Neuronal stem cell (in vitro differentiated cells): ENCODE measurements at regions not wholly inside any gene's neighbourhood (a gene's known extent, or its start where the extent isn't known, plus 50 kb on each side); places are given as distances from the start of the nearest gene placed in this dataset.

Experiments used
- DNase-seq: peaks from one replicate; pipeline ENCODE4 v3.0.0-alpha.2; 2013; ENCODE audit warnings: low spot score
- H2AFZ ChIP-seq: one replicate; pipeline ENCODE4 v1.6.1; 2013; ENCODE audit warnings: mild to moderate bottlenecking, low read length, inconsistent platforms
- H2AK5ac ChIP-seq: 2 replicates; pipeline ENCODE4 v1.6.1; 2013; ENCODE audit warnings: low read depth, mild to moderate bottlenecking, inconsistent platforms, low read length, moderate library complexity, mixed read lengths
- H2BK120ac ChIP-seq: 2 replicates; pipeline ENCODE4 v1.6.1; 2013; ENCODE audit warnings: low read depth, mild to moderate bottlenecking, inconsistent platforms, low read length, moderate library complexity, mixed read lengths
- H2BK12ac ChIP-seq: one replicate; pipeline ENCODE4 v1.6.1; 2013; ENCODE audit warnings: low read length, inconsistent platforms
- H2BK15ac ChIP-seq: 2 replicates; pipeline ENCODE4 v1.6.1; 2013; ENCODE audit warnings: mild to moderate bottlenecking, low read length, inconsistent platforms, mixed read lengths
- H2BK5ac ChIP-seq: one replicate; pipeline ENCODE4 v1.6.1; 2013; ENCODE audit warnings: inconsistent platforms, mild to moderate bottlenecking, low read length, moderate library complexity
- H3K14ac ChIP-seq: one replicate; pipeline ENCODE4 v1.6.1; 2013; ENCODE audit warnings: low read length, inconsistent platforms
- H3K18ac ChIP-seq: 2 replicates; pipeline ENCODE4 v1.6.1; 2013; ENCODE audit warnings: low read length, inconsistent platforms
- H3K23ac ChIP-seq: 2 replicates; pipeline ENCODE4 v1.6.1; 2013; ENCODE audit warnings: low read depth, mild to moderate bottlenecking, mixed read lengths, low read length, inconsistent platforms; ENCODE audit not compliant: poor library complexity
- H3K27ac ChIP-seq: replicated peaks from 3 replicates; pipeline ENCODE4 v1.5.1; 2013; ENCODE audit warnings: low read length, inconsistent platforms
- H3K27me3 ChIP-seq, 3 experiments: 2 replicates each; pipeline ENCODE4 v1.6.1; 2013; ENCODE audit warnings: low read length in 3 of 3, mild to moderate bottlenecking in 2 of 3, inconsistent platforms in 1 of 3, low read depth in 1 of 3, mixed read lengths in 1 of 3, moderate library complexity in 1 of 3; ENCODE audit not compliant: control insufficient read depth in 3 of 3, insufficient read depth in 3 of 3
- H3K36me3 ChIP-seq, 2 donors: replicated peaks in 1 of 2; 2 replicates each; pipeline ENCODE4 v1.6.1; 2013; ENCODE audit warnings: low read length in 2 of 2; ENCODE audit not compliant: control insufficient read depth in 2 of 2, insufficient read depth in 2 of 2
- H3K4ac ChIP-seq: 2 replicates; pipeline ENCODE4 v1.6.1; 2013; ENCODE audit warnings: inconsistent platforms, mild to moderate bottlenecking, low read length, moderate library complexity
- H3K4me1 ChIP-seq, 2 donors: 1 replicate in 1 of 2; 2 replicates in 1 of 2; pipeline ENCODE4 v1.6.1; 2013; ENCODE audit warnings: low read length in 2 of 2, low read depth in 1 of 2; ENCODE audit not compliant: control insufficient read depth in 2 of 2, insufficient read depth in 1 of 2
- H3K4me2 ChIP-seq: one replicate; pipeline ENCODE4 v1.6.1; 2013; ENCODE audit warnings: mild to moderate bottlenecking, low read length, inconsistent platforms; ENCODE audit not compliant: insufficient read depth, poor library complexity, severe bottlenecking
- H3K4me3 ChIP-seq, 2 donors: 2 replicates each; pipeline ENCODE4 v1.5.1; 2013; ENCODE audit warnings: low read length in 2 of 2, mild to moderate bottlenecking in 2 of 2, inconsistent platforms in 1 of 2, moderate library complexity in 1 of 2
- H3K79me1 ChIP-seq: one replicate; pipeline ENCODE4 v1.6.1; 2013; ENCODE audit warnings: low read depth, mild to moderate bottlenecking, inconsistent platforms, low read length, moderate library complexity
- H3K9ac ChIP-seq: one replicate; pipeline ENCODE4 v1.6.1; 2013; ENCODE audit warnings: mild to moderate bottlenecking, low read depth, low read length, inconsistent platforms; ENCODE audit not compliant: poor library complexity
- H3K9me3 ChIP-seq, 2 donors: replicated peaks in 1 of 2; 2 replicates each; pipeline versions ENCODE3 to v1.6.1; 2013; ENCODE audit warnings: low read length in 2 of 2, mild to moderate bottlenecking in 2 of 2, inconsistent platforms in 1 of 2, low read depth in 1 of 2, mixed read lengths in 1 of 2, moderate library complexity in 1 of 2; ENCODE audit not compliant: control insufficient read depth in 2 of 2, insufficient read depth in 1 of 2
- H4K8ac ChIP-seq: one replicate; pipeline ENCODE4 v1.6.1; 2013; ENCODE audit warnings: low read depth, mild to moderate bottlenecking, inconsistent platforms, low read length, moderate library complexity
- H4K91ac ChIP-seq: one replicate; pipeline ENCODE4 v1.6.1; 2013; ENCODE audit warnings: low read length, low read depth, mild to moderate bottlenecking, inconsistent platforms; ENCODE audit not compliant: poor library complexity
- WGBS, 2 donors: extraction: QIAGEN DNeasy Blood & Tissue Kit; methylation state at CpG; one replicate each; pipeline ENCODE4 v1.1.7; 2013; ENCODE audit warnings: missing lambda C conversion rate in 2 of 2, mixed read lengths in 1 of 2; ENCODE audit not compliant: insufficient read length in 2 of 2, insufficient replicate concordance in 1 of 2; ENCODE audit errors: extremely low coverage in 2 of 2; 5-methylcytosine and 5-hydroxymethylcytosine counted together

GRCh38 chr4:145338568-145338967, 143.1 kb upstream of the SMAD1 start:
- H3K23ac ChIP-seq, result no peak overlapping the region
- no peaks in the 10 kb centered on the region for H3K36me3 ChIP-seq
- no peak for DNase-seq
- no peak overlapping the region for H2BK120ac ChIP-seq
- no peak overlapping the region for H4K91ac ChIP-seq
- no peak overlapping the region for H3K14ac ChIP-seq
- no CpG with 5 or more reads among the region's 3 CpGs for WGBS, 2 donors
- H2BK5ac ChIP-seq, result no peak overlapping the region
- no peaks in the 10 kb centered on the region for H3K27me3 ChIP-seq
- H2BK15ac ChIP-seq, result no peak overlapping the region
- no peak overlapping the region for H2AFZ ChIP-seq
- H3K79me1 ChIP-seq, result no peaks in the 10 kb centered on the region
- no peak overlapping the region for H2AK5ac ChIP-seq
- H3K4me1 ChIP-seq, result no peaks in the 10 kb centered on the region
- H3K18ac ChIP-seq, result no peak overlapping the region
- H3K4me2 ChIP-seq, result no peak overlapping the region
- no peak overlapping the region for H4K8ac ChIP-seq
- H3K9me3 ChIP-seq, result no peaks in the 10 kb centered on the region
- no peak overlapping the region for H3K9ac ChIP-seq
- H3K4ac ChIP-seq, result no peak overlapping the region
- no peak overlapping the region for H2BK12ac ChIP-seq
- no peak overlapping the region for H3K27ac ChIP-seq
- H3K4me3 ChIP-seq, result no peak overlapping the region

- Histone ChIP-seq H3K9me3 (no peaks in the 10 kb centered on the region), H3K18ac (no peak overlapping the region), H3K27me3 (no peaks in the 10 kb centered on the region), H2BK120ac (no peak overlapping the region), H2AFZ (no peak overlapping the region), H3K4ac (no peak overlapping the region), H3K14ac (no peak overlapping the region), H2BK12ac (no peak overlapping the region), H3K36me3 (no peaks in the 10 kb centered on the region), H3K27ac (no peak overlapping the region), H4K8ac (no peak overlapping the region), H2AK5ac (no peak overlapping the region), H3K23ac (no peak overlapping the region), H3K9ac (no peak overlapping the region), H3K4me2 (no peak overlapping the region), H4K91ac (no peak overlapping the region), H3K79me1 (no peaks in the 10 kb centered on the region), H2BK15ac (no peak overlapping the region), H2BK5ac (no peak overlapping the region), H3K4me3 (no peak overlapping the region), H3K4me1 (no peaks in the 10 kb centered on the region)
- DNase-seq, result no peak
- WGBS, 2 donors, result no CpG with 5 or more reads among the region's 2 CpGs
Observed at GRCh38 chr4:145337391-145337790, 144.3 kb upstream of the SMAD1 start.

- Histone ChIP-seq H3K9ac (no peak overlapping the region), H4K91ac (no peak overlapping the region), H3K79me1 (no peaks in the 10 kb centered on the region), H3K27me3 (no peaks in the 10 kb centered on the region), H3K14ac (no peak overlapping the region), H3K36me3 (no peaks in the 10 kb centered on the region), H3K18ac (no peak overlapping the region), H2BK5ac (no peak overlapping the region), H3K4me1 (no peaks in the 10 kb centered on the region), H3K4ac (no peak overlapping the region), H3K4me2 (no peak overlapping the region), H3K27ac (no peak overlapping the region), H3K9me3 (no peaks in the 10 kb centered on the region), H2BK120ac (no peak overlapping the region), H4K8ac (no peak overlapping the region), H2AFZ (no peak overlapping the region), H2BK12ac (no peak overlapping the region), H3K4me3 (no peak overlapping the region), H2AK5ac (no peak overlapping the region), H3K23ac (no peak overlapping the region), H2BK15ac (no peak overlapping the region)
- no peak for DNase-seq
- whole genome bisulfite sequencing, 2 donors, result no CpG with 5 or more reads among the region's 3 CpGs
Observed at GRCh38 chr4:145333786-145334185, 147.9 kb upstream of the SMAD1 start.

GRCh38 chr4:145326491-145326890, 146.1 kb upstream of the OTUD4 start:
- Histone ChIP-seq H3K79me1 (no peaks in the 10 kb centered on the region), H3K9me3 (no peaks in the 10 kb centered on the region), H3K14ac (no peak overlapping the region), H3K4me3 (no peak overlapping the region), H3K27ac (no peak overlapping the region), H2AK5ac (no peak overlapping the region), H2BK120ac (no peak overlapping the region), H2AFZ (no peak overlapping the region), H3K4ac (no peak overlapping the region), H4K91ac (no peak overlapping the region), H2BK12ac (no peak overlapping the region), H2BK5ac (no peak overlapping the region), H3K36me3 (no peaks in the 10 kb centered on the region), H3K4me1 (no peaks in the 10 kb centered on the region), H2BK15ac (no peak overlapping the region), H3K9ac (no peak overlapping the region), H3K23ac (no peak overlapping the region), H4K8ac (no peak overlapping the region), H3K4me2 (no peak overlapping the region), H3K18ac (no peak overlapping the region), H3K27me3 (no peaks in the 10 kb centered on the region)
- no peak for DNase-seq
- WGBS, 2 donors, result no CpG with 5 or more reads among the region's 2 CpGs
